Stimulated activated naive B cell treated with anti-CD40 and anti-IgM and Interleukin-4, amounts not matched to agents 10 μg/mL and 1 μg/mL and 100 μg/mL, for 72 hours (primary cell): ENCODE measurements at regions not wholly inside any gene's neighbourhood (a gene's known extent, or its start where the extent isn't known, plus 50 kb on each side); places are given as distances from the start of the nearest gene placed in this dataset.
"Not testable (repeated sequence)": the region's sequence is repeated elsewhere in the genome, so short reads cannot be mapped to it uniquely, and the experiment has no call there.

Experiments
- ATAC-seq, 2 donors: fragments of 150-1000 bp; cut with Tn5 transposase; replicated peaks; 2 replicates each; pipeline ENCODE4 v1.10.0; 2021; ENCODE audit warnings: moderate library complexity in 1 of 2
- DNase-seq: peaks from one replicate; pipeline ENCODE4 v3.0.0; 2021
- H3K27ac Mint-ChIP-seq: one replicate; pipeline ENCODE4 v1.8.0; 2022; ENCODE audit warnings: mild to moderate bottlenecking, mixed read lengths
- H3K27me3 Mint-ChIP-seq, 2 donors: one replicate each; pipeline ENCODE4 v1.8.0; 2022; ENCODE audit warnings: mixed read lengths in 2 of 2
- H3K36me3 Mint-ChIP-seq, 2 donors: one replicate each; pipeline ENCODE4 v1.8.0; 2022; ENCODE audit warnings: mixed read lengths in 2 of 2, mild to moderate bottlenecking in 1 of 2
- H3K4me1 Mint-ChIP-seq, 2 donors: one replicate each; pipeline ENCODE4 v1.8.0; 2022; ENCODE audit warnings: mixed read lengths in 2 of 2, mild to moderate bottlenecking in 1 of 2
- H3K4me3 Mint-ChIP-seq, 2 donors: one replicate each; pipeline ENCODE4 v1.8.0; 2022; ENCODE audit warnings: mild to moderate bottlenecking in 2 of 2, mixed read lengths in 2 of 2, moderate library complexity in 1 of 2
- H3K9me3 Mint-ChIP-seq, 2 donors: one replicate each; pipeline ENCODE4 v1.8.0; 2022; ENCODE audit warnings: mixed read lengths in 2 of 2, mild to moderate bottlenecking in 1 of 2

DNA sequence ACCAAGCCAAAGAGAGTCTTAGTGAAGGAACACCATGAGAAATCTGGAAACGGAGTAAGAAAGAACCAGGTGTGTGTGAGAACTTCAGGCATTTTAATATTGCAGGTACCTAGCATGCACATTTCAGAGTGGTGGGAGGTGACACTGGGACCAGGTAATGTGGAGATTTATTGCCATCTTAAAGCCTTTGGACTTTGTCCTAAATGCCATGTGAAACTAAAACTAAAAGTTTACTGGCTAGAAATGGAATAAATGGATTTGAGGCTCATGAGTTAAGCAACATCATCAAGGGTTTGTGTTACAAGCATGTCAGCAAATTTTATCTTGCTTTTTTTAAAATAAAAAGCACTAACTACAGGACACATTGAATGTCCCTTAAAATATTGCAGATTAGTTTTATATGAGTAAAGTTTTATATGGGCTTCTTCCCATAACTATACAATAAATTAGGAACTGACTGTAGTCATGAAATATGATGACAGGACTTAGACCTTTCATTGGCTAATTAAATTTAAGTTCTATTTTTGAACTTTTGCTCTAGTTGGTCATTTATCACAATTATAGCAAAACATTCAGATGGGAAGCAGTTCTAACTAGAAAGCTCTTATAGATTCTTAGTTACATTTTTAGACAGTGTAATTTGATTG lies 721.1 kb upstream of the NOVA1 start:
- no peak overlapping the region for H3K4me3 Mint-ChIP-seq
- H3K9me3 Mint-ChIP-seq, result no peaks in the 10 kb centered on the region
- H3K27me3 Mint-ChIP-seq, result no peaks in the 10 kb centered on the region
- no peak overlapping the region for H3K27ac Mint-ChIP-seq
- no peak for DNase-seq
- H3K4me1 Mint-ChIP-seq, result no peaks in the 10 kb centered on the region
- H3K36me3 Mint-ChIP-seq, result no peaks in the 10 kb centered on the region
- no peak for ATAC-seq

DNA sequence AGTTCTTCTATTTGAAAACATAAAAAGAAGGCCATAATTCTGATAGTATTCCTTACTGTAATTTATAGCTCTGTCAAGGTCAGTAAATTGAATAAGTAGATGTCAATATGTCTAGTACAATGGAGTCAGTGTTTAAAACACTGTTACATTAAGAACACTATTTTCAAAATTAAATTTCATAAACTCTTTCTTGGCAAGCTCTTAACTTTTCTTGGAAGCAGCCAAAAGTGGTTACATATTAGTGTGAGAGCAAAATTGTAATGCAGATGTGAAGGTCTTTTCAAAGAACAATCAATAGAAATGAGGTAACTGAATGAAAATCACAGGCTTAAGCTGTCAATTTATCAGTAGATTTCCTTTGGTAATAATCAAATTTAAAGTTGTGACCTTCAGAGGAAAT lies 722.4 kb upstream of the NOVA1 start:
- H3K9me3 Mint-ChIP-seq, result no peaks in the 10 kb centered on the region
- ATAC-seq (no peak), DNase-seq (no peak)
- no peak overlapping the region for H3K4me3 Mint-ChIP-seq
- H3K36me3 Mint-ChIP-seq, result no peaks in the 10 kb centered on the region
- H3K27me3 Mint-ChIP-seq, result no peaks in the 10 kb centered on the region
- H3K27ac Mint-ChIP-seq, result no peak overlapping the region
- H3K4me1 Mint-ChIP-seq, result no peaks in the 10 kb centered on the region

DNA sequence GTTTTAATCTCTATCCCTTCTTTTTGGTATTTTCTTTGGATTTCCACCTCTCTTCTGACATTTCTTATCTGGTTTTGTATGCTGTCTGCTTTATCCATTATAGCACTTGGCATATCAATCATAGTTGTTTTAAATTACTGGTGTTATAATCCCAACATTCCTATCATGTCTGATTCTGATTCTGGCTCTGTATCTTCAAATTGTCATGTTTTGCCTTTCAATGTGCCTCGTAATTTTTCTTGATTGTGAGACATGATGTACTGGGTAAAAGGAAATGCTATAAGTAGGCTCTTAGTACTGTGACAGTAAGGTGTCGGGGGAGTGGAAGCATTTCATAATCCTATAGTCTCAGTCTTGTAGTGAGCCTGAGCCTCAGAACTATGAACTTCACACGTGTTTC lies 729.3 kb upstream of the NOVA1 start:
- DNase-seq (no peak), ATAC-seq (no peak)
- Mint-ChIP-seq H3K36me3 (no peaks in the 10 kb centered on the region), H3K9me3 (peaks cover 8 to 11% of the 10 kb centered on the region in 2 donors), H3K27me3 (no peaks in the 10 kb centered on the region), H3K27ac (no peak overlapping the region), H3K4me1 (no peaks in the 10 kb centered on the region), H3K4me3 (no peak overlapping the region)

GRCh38 chr14:27338012-27338411 lies 740.2 kb upstream of the NOVA1 start:
- Mint-ChIP-seq H3K4me1 (no peaks in the 10 kb centered on the region), H3K9me3 (peaks cover 5 to 12% of the 10 kb centered on the region in 2 donors), H3K27me3 (no peaks in the 10 kb centered on the region), H3K36me3 (no peaks in the 10 kb centered on the region), H3K27ac (no peak overlapping the region), H3K4me3 (no peak overlapping the region)
- DNase-seq, result no peak
- no peak for ATAC-seq

DNA sequence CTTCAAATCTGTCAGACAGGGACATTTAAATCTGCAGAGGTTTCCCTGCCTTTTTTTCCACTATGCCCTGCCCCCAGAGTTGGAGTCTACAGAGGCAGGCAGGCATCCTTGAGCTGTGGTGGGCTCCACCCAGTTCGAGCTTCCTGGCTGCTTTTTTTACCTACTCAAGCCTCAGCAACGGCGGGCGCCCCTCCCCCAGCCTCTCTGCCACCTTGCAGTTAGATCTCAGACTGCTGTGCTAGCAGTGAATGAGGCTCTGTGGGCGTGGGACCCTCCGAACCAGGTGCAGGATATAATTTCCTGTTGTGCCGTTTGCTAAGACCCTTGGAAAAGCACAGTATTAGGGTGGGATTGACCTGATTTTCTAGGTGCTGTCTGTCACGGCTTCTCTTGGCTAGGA lies 765.2 kb upstream of the NOVA1 start:
- DNase-seq, H3K4me3 Mint-ChIP-seq, H3K27ac Mint-ChIP-seq, H3K4me1 Mint-ChIP-seq, H3K27me3 Mint-ChIP-seq, H3K36me3 Mint-ChIP-seq, H3K9me3 Mint-ChIP-seq, ATAC-seq: not testable (repeated sequence)

GRCh38 chr14:27366596-27366995 lies 768.8 kb upstream of the NOVA1 start:
- ATAC-seq (no peak), DNase-seq (no peak)
- Mint-ChIP-seq H3K27ac (no peak overlapping the region), H3K4me3 (no peak overlapping the region), H3K27me3 (no peaks in the 10 kb centered on the region), H3K36me3 (no peaks in the 10 kb centered on the region), H3K4me1 (no peaks in the 10 kb centered on the region), H3K9me3 (no peaks in the 10 kb centered on the region)

GRCh38 chr14:27367345-27367744 lies 769.5 kb upstream of the NOVA1 start:
- Mint-ChIP-seq H3K27me3 (no peaks in the 10 kb centered on the region), H3K36me3 (no peaks in the 10 kb centered on the region)
- no peak for ATAC-seq

GRCh38 chr14:27370074-27370473 lies 772.2 kb upstream of the NOVA1 start:
- Mint-ChIP-seq H3K27ac (no peak overlapping the region), H3K9me3 (no peaks in the 10 kb centered on the region), H3K27me3 (no peaks in the 10 kb centered on the region), H3K4me1 (no peaks in the 10 kb centered on the region), H3K4me3 (no peak overlapping the region), H3K36me3 (no peaks in the 10 kb centered on the region)
- no peak for DNase-seq
- ATAC-seq, result no peak

More at GRCh38 chr14:27367345-27367744, 769.5 kb upstream of the NOVA1 start:
- H3K9me3 Mint-ChIP-seq, result no peaks in the 10 kb centered on the region
- no peaks in the 10 kb centered on the region for H3K4me1 Mint-ChIP-seq
- no peak for DNase-seq
- no peak overlapping the region for H3K27ac Mint-ChIP-seq
- H3K4me3 Mint-ChIP-seq, result no peak overlapping the region

DNA sequence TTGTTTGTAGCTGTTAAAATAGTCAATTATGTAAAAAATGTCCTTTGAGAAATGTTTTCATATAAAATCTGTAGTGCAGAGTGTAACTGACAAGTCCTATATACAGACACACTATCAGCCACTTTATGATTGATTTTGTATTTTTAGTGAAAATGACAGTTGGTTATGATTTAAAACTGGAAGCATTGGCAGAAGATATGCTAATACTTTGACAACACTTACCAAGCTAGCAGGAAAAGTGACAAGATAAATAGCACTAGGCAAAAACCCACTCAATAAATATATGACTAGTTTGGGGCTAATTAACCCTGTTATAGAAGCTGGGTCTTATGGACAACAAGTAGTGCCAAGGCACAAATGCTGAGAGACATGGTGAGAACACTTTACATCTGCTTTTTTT lies 772.9 kb upstream of the NOVA1 start:
- no peaks in the 10 kb centered on the region for H3K36me3 Mint-ChIP-seq

GRCh38 chr14:27371209-27371608 lies 773.4 kb upstream of the NOVA1 start:
- ATAC-seq (no peak), DNase-seq (no peak)
- Mint-ChIP-seq H3K9me3 (peaks cover 0 to 2% of the 10 kb centered on the region in 2 donors), H3K4me3 (no peak overlapping the region), H3K36me3 (no peaks in the 10 kb centered on the region), H3K27me3 (no peaks in the 10 kb centered on the region), H3K4me1 (no peaks in the 10 kb centered on the region), H3K27ac (no peak overlapping the region)

More for the DNA sequence above, 772.9 kb upstream of the NOVA1 start:
- DNase-seq (no peak), ATAC-seq (no peak)
- Mint-ChIP-seq H3K27me3 (no peaks in the 10 kb centered on the region), H3K4me1 (no peaks in the 10 kb centered on the region), H3K9me3 (no peaks in the 10 kb centered on the region), H3K27ac (no peak overlapping the region), H3K4me3 (no peak overlapping the region)

DNA sequence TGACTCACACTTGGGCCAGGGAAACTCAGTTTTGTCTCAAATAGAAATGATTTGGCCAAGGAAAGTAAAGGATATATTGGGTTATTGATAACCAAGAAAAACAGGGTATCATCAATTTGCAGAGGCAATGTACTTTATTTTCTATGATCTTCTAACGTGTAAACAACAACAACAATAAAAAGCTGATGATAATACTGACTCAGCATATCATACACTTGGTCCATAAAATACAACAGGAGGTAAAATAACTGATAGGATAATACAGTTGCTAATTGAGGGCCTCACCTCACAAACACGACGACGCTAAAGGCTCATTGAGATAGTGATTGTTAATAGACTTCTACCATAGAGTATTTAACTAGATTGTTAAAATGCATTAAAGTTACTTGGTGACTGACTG lies 774.0 kb upstream of the NOVA1 start:
- H3K4me3 Mint-ChIP-seq, result no peak overlapping the region
- H3K9me3 Mint-ChIP-seq, result peaks cover 0 to 4% of the 10 kb centered on the region in 2 donors
- no peaks in the 10 kb centered on the region for H3K4me1 Mint-ChIP-seq
- H3K27me3 Mint-ChIP-seq, result no peaks in the 10 kb centered on the region
- H3K27ac Mint-ChIP-seq, result no peak overlapping the region
- ATAC-seq (no peak), DNase-seq (no peak)
- H3K36me3 Mint-ChIP-seq, result no peaks in the 10 kb centered on the region

- Mint-ChIP-seq H3K4me3 (no peak overlapping the region), H3K36me3 (no peaks in the 10 kb centered on the region), H3K4me1 (no peaks in the 10 kb centered on the region), H3K9me3 (peaks cover 0 to 4% of the 10 kb centered on the region in 2 donors), H3K27ac (no peak overlapping the region), H3K27me3 (no peaks in the 10 kb centered on the region)
- ATAC-seq, result no peak
- no peak for DNase-seq
Measured at GRCh38 chr14:27372771-27373170, 774.9 kb upstream of the NOVA1 start.

- Mint-ChIP-seq H3K9me3 (peaks cover 0 to 3% of the 10 kb centered on the region in 2 donors), H3K4me3 (no peak overlapping the region), H3K4me1 (no peaks in the 10 kb centered on the region), H3K27me3 (no peaks in the 10 kb centered on the region), H3K36me3 (no peaks in the 10 kb centered on the region), H3K27ac (no peak overlapping the region)
- DNase-seq, result no peak
- ATAC-seq, result no peak
Measured at GRCh38 chr14:27384124-27384523, 786.3 kb upstream of the NOVA1 start.

GRCh38 chr14:27386391-27386790 lies 788.6 kb upstream of the NOVA1 start:
- H3K4me3 Mint-ChIP-seq, result no peak overlapping the region
- H3K27ac Mint-ChIP-seq, result no peak overlapping the region
- ATAC-seq (no peak), DNase-seq (no peak)
- H3K9me3 Mint-ChIP-seq, result peaks cover 0 to 1% of the 10 kb centered on the region in 2 donors
- H3K27me3 Mint-ChIP-seq, result no peaks in the 10 kb centered on the region
- no peaks in the 10 kb centered on the region for H3K4me1 Mint-ChIP-seq
- no peaks in the 10 kb centered on the region for H3K36me3 Mint-ChIP-seq

- Mint-ChIP-seq H3K36me3 (no peaks in the 10 kb centered on the region), H3K4me3 (no peak overlapping the region), H3K4me1 (no peaks in the 10 kb centered on the region), H3K27me3 (no peaks in the 10 kb centered on the region), H3K27ac (no peak overlapping the region), H3K9me3 (peaks cover 0 to 1% of the 10 kb centered on the region in 2 donors)
- DNase-seq (no peak), ATAC-seq (no peak)
Measured at GRCh38 chr14:27387463-27387862, 789.6 kb upstream of the NOVA1 start.

- ATAC-seq (no peak), DNase-seq (no peak)
- H3K9me3 Mint-ChIP-seq, result peaks cover 2 to 4% of the 10 kb centered on the region in 2 donors
- no peaks in the 10 kb centered on the region for H3K36me3 Mint-ChIP-seq
- no peak overlapping the region for H3K27ac Mint-ChIP-seq
- H3K4me3 Mint-ChIP-seq, result no peak overlapping the region
- H3K27me3 Mint-ChIP-seq, result no peaks in the 10 kb centered on the region
- H3K4me1 Mint-ChIP-seq, result no peaks in the 10 kb centered on the region
Measured at GRCh38 chr14:27389402-27389801, 791.6 kb upstream of the NOVA1 start.
